ENCODE measurements at regions not wholly inside any gene's neighbourhood (a gene's known extent, or its start where the extent isn't known, plus 50 kb on each side); places are given as distances from the start of the nearest gene placed in this dataset.
"Not testable (repeated sequence)": the region's sequence is repeated elsewhere in the genome, so short reads cannot be mapped to it uniquely, and the experiment has no call there.

- H3K4me3 ChIP-seq (ENCODE audit: control insufficient read depth, low read depth, low read length), result peak overlapping the region; percentile 32
- DNase-seq (ENCODE audit: low read depth), result peak; percentile 50
- TF ChIP-seq, protein P1, sequence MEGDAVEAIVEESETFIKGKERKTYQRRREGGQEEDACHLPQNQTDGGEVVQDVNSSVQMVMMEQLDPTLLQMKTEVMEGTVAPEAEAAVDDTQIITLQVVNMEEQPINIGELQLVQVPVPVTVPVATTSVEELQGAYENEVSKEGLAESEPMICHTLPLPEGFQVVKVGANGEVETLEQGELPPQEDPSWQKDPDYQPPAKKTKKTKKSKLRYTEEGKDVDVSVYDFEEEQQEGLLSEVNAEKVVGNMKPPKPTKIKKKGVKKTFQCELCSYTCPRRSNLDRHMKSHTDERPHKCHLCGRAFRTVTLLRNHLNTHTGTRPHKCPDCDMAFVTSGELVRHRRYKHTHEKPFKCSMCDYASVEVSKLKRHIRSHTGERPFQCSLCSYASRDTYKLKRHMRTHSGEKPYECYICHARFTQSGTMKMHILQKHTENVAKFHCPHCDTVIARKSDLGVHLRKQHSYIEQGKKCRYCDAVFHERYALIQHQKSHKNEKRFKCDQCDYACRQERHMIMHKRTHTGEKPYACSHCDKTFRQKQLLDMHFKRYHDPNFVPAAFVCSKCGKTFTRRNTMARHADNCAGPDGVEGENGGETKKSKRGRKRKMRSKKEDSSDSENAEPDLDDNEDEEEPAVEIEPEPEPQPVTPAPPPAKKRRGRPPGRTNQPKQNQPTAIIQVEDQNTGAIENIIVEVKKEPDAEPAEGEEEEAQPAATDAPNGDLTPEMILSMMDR (conservative IDR thresholded peaks at IDR 0.05; ENCODE audit: control insufficient read depth, insufficient read depth, low read depth, low read length), result no peak
Measured at GRCh38 chr6:44002593-44003344, 124.5 kb downstream of the MRPL14 start.

GRCh38 chr6:44002067-44002592 lies 125.1 kb downstream of the MRPL14 start:
- TF ChIP-seq, protein P1 (conservative IDR thresholded peaks at IDR 0.05; ENCODE audit: control insufficient read depth, insufficient read depth, low read depth, low read length), result no peak
- DNase-seq (ENCODE audit: low read depth), result no peak
- peak overlapping the region; percentile 32 for H3K4me3 ChIP-seq (ENCODE audit: control insufficient read depth, low read depth, low read length)

DNA sequence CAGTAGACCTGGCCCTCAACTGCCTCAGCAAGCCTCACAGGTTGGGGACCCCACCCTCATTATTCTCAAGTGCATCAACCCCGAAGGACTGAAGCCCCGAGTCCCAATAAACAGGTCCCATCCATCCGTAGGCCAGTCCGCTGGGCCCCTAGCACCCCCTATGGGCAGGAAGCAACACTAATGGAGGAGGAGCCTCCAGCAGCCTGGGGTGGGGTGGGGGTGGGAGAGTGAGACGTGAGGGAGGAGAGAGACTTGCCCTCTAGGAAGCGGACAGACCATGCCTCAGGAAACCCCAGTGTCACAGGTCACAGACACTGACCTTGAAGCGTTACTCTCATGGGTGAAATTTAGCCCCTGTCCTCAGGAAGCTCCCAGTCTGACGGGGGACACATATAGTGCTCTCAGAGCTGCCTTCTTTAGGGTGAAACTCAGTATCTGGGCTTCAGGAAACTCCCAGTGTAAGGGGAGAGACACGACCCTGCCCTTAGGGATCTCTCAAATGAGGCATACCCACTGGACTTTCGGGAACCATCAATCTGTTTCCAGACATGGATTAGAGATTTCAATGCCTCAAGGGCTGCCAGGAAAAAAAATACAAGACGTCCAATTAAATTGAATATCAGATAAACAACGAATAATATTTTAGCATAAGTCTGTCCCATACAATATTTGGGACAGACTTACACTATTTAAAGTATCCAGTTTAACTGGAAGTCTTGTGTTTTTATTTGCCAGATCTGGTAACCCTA lies 125.8 kb downstream of the MRPL14 start:
- no peak overlapping the region for H3K4me3 ChIP-seq (ENCODE audit: control insufficient read depth, low read depth, low read length)
- no peak for DNase-seq (ENCODE audit: low read depth)
- TF ChIP-seq, protein P1 (conservative IDR thresholded peaks at IDR 0.05; ENCODE audit: control insufficient read depth, insufficient read depth, low read depth, low read length), result peak; percentile 41

- H3K4me3 ChIP-seq (ENCODE audit: control insufficient read depth, low read depth, low read length), result no peak overlapping the region
- DNase-seq (ENCODE audit: low read depth), result no peak
- TF ChIP-seq, protein P1 (conservative IDR thresholded peaks at IDR 0.05; ENCODE audit: control insufficient read depth, insufficient read depth, low read depth, low read length), result no peak
Measured at GRCh38 chr6:44000164-44000842, 126.9 kb downstream of the MRPL14 start.

GRCh38 chr6:43999628-44000027 lies 127.6 kb downstream of the MRPL14 start:
- no peak for DNase-seq (ENCODE audit: low read depth)
- TF ChIP-seq, protein P1 (conservative IDR thresholded peaks at IDR 0.05; ENCODE audit: control insufficient read depth, insufficient read depth, low read depth, low read length), result no peak
- H3K4me3 ChIP-seq (ENCODE audit: control insufficient read depth, low read depth, low read length), result no peak overlapping the region

- not testable (repeated sequence) for H3K4me3 ChIP-seq (ENCODE audit: control insufficient read depth, low read depth, low read length); DNase-seq (ENCODE audit: low read depth)
Measured at GRCh38 chr6:43998592-43999243, 128.5 kb downstream of the MRPL14 start.

GRCh38 chr6:43997990-43998585 lies 129.2 kb downstream of the MRPL14 start:
- H3K4me3 ChIP-seq (ENCODE audit: control insufficient read depth, low read depth, low read length); DNase-seq (ENCODE audit: low read depth): not testable (repeated sequence)
